Neural crest cell (in vitro differentiated cells): ENCODE measurements at regions not wholly inside any gene's neighbourhood (a gene's known extent, or its start where the extent isn't known, plus 50 kb on each side); places are given as distances from the start of the nearest gene placed in this dataset.

ENCODE experiments used
- DNase-seq: peaks from one replicate; pipeline ENCODE4 v3.0.0; 2021; ENCODE audit warnings: low read depth, mixed read lengths, low spot score
- H3K27ac Mint-ChIP-seq: one replicate; pipeline ENCODE4 v1.8.0; 2021; ENCODE audit warnings: mild to moderate bottlenecking, mixed read lengths; ENCODE audit not compliant: unreplicated experiment
- H3K27me3 Mint-ChIP-seq: 2 replicates; pipeline ENCODE4 v1.8.0; 2021; ENCODE audit warnings: low read depth, mild to moderate bottlenecking, mixed read lengths
- H3K36me3 Mint-ChIP-seq: 2 replicates; pipeline ENCODE4 v1.8.0; 2021; ENCODE audit warnings: low read depth, mild to moderate bottlenecking, mixed read lengths
- H3K4me1 Mint-ChIP-seq: 2 replicates; pipeline ENCODE4 v1.8.0; 2021; ENCODE audit warnings: mixed read lengths
- H3K4me3 Mint-ChIP-seq: one replicate; pipeline ENCODE4 v1.8.0; 2021; ENCODE audit warnings: mild to moderate bottlenecking, mixed read lengths
- H3K9me3 Mint-ChIP-seq: 2 replicates; pipeline ENCODE4 v1.8.0; 2021; ENCODE audit warnings: mixed read lengths
- TF ChIP-seq, protein P1 (sequence below): fragments of 200-600 bp; sonication (generic); conservative IDR thresholded peaks from 2 replicates; pipeline ENCODE4 v1.5.0; 2021; ENCODE audit warnings: antibody characterized with exemption, mild to moderate bottlenecking

DNA sequence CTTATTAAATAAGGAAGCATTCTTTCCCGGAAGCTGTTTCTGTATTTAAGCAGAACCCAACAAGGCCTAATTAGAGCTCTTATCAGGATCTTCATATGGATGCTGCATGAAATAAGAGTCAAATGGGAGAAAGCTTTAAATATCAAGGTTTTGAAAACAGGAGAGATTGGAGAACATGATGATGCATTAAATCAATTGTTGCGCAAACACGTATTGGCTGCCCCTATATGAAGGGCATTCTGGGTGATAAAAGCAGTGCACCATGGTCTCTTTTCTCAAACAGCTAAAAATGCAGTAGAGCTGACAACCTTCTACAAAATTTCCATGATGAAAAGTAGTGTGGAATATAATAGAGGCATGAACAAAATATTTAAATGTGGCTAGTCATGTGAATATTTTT is 98.9 kb downstream of the TBXT start:
- H3K4me1 Mint-ChIP-seq = no peaks in the 10 kb centered on the region
- TF ChIP-seq, protein P1, sequence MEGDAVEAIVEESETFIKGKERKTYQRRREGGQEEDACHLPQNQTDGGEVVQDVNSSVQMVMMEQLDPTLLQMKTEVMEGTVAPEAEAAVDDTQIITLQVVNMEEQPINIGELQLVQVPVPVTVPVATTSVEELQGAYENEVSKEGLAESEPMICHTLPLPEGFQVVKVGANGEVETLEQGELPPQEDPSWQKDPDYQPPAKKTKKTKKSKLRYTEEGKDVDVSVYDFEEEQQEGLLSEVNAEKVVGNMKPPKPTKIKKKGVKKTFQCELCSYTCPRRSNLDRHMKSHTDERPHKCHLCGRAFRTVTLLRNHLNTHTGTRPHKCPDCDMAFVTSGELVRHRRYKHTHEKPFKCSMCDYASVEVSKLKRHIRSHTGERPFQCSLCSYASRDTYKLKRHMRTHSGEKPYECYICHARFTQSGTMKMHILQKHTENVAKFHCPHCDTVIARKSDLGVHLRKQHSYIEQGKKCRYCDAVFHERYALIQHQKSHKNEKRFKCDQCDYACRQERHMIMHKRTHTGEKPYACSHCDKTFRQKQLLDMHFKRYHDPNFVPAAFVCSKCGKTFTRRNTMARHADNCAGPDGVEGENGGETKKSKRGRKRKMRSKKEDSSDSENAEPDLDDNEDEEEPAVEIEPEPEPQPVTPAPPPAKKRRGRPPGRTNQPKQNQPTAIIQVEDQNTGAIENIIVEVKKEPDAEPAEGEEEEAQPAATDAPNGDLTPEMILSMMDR = no peak
- no peak overlapping the region for H3K27ac Mint-ChIP-seq
- DNase-seq = no peak
- peaks cover 2% of the 10 kb centered on the region for H3K36me3 Mint-ChIP-seq
- H3K9me3 Mint-ChIP-seq = peaks cover 4% of the 10 kb centered on the region
- H3K4me3 Mint-ChIP-seq = no peak overlapping the region
- peaks cover 4% of the 10 kb centered on the region for H3K27me3 Mint-ChIP-seq

DNA sequence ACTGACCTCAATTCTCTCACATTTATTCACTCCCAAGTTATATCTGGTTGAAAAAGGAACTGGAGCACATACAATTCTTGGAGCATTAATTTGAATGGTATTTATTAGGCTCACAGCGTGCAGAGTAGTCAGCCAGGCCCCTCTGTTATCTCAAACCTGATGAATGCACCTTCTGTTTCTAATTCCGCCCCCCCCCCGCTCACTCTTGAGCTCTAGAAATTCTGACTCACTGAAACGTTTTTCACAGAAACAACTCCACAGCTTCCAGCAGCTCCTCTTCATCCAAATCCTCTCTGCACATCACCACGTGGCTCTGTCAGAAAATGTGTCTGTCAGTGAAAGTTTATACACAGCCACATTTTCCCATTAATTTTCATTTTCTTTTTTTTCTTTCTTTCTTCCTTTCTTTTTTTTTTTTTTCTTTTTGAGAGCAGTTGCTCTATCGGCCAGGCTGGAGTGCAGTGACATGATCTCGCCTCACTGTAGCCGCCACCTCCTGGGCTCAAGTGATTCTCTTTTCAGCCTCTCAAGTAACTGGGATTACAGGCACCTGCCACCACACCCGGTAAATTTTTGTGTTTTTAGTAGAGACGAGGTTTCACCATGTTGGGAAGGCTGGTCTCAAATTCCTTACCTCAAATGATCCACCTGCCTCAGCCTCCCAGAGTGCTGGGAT is 109.4 kb downstream of the TBXT start:
- Mint-ChIP-seq H3K9me3 (peaks cover 18% of the 10 kb centered on the region), H3K4me3 (peak overlapping the region; percentile 35), H3K27ac (no peak overlapping the region), H3K4me1 (peaks cover 28% of the 10 kb centered on the region), H3K27me3 (no peaks in the 10 kb centered on the region), H3K36me3 (peaks cover 9% of the 10 kb centered on the region)
- no peak for DNase-seq
- TF ChIP-seq, protein P1 = no peak

DNA sequence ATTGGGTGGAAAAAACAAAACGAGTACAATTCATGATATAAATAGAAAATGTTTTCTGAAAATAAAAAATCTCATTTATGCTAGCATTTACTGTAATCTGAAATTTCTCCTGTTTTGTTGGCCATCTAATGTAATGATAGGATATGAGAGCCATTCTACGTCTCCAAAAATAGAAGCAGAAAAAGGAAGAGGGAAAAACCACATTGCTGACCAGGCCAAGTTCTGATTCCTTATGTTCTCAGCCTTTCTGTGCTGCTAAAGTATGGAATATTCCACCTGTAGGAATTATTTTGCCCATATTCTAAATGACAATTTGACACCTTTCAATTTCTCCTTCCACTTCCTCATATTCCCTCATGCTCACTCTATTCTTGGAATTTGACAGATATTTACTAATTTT is 110.2 kb downstream of the TBXT start:
- Mint-ChIP-seq H3K27ac (no peak overlapping the region), H3K4me1 (peaks cover 28% of the 10 kb centered on the region), H3K4me3 (no peak overlapping the region), H3K9me3 (peaks cover 18% of the 10 kb centered on the region), H3K36me3 (peaks cover 11% of the 10 kb centered on the region), H3K27me3 (no peaks in the 10 kb centered on the region)
- TF ChIP-seq, protein P1 = no peak
- no peak for DNase-seq

DNA sequence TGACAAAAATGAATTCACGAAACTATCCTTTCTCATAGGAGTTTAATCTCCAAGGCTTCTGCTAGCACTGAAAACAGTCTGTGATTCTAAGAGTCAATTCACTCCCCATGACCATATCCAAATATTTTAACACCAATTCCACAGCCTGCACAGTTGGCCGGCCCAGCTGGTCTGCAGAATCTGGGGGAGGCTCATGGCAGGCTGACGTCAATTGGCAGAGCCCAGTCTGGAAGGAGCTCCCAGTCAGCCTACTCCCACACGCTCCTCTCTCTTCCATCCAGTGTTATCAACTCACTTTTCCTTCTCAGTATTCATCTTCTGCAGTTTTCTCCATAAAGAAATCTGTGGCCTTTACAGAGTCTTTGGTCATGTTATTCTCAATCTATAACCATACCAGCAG is 111.0 kb downstream of the TBXT start:
- peaks cover 9% of the 10 kb centered on the region for H3K36me3 Mint-ChIP-seq
- peaks cover 28% of the 10 kb centered on the region for H3K4me1 Mint-ChIP-seq
- H3K4me3 Mint-ChIP-seq = no peak overlapping the region
- H3K27me3 Mint-ChIP-seq = no peaks in the 10 kb centered on the region
- H3K27ac Mint-ChIP-seq = no peak overlapping the region
- peaks cover 20% of the 10 kb centered on the region for H3K9me3 Mint-ChIP-seq
- DNase-seq = no peak
- TF ChIP-seq, protein P1 = no peak

DNA sequence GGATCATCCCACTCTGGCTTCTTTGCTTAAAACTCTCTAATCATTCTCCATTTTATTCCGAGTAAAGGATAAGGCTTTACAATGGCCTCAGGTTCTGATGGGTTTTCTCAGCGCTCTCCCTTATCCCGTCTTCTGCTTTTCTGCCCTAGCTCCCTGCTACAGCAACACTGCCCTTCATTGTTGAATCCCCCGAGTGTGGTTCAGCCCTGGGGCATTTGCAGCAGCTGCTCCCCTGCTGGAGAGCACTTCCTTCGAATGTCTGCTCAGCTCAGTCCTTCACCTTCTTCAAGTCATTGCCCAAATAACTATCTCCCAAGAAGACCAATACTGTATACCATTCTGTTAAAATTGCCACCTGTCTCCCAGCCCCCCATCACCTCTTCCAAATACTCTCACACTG is 111.8 kb downstream of the TBXT start:
- TF ChIP-seq, protein P1 = no peak
- peak overlapping the region; percentile 27 for H3K27ac Mint-ChIP-seq

More for the DNA sequence above, 111.8 kb downstream of the TBXT start:
- H3K4me1 Mint-ChIP-seq = peaks cover 28% of the 10 kb centered on the region
- peak overlapping the region; percentile 9 for H3K4me3 Mint-ChIP-seq
- no peak for DNase-seq
- H3K27me3 Mint-ChIP-seq = no peaks in the 10 kb centered on the region
- H3K9me3 Mint-ChIP-seq = peaks cover 20% of the 10 kb centered on the region
- peaks cover 9% of the 10 kb centered on the region for H3K36me3 Mint-ChIP-seq
